Left ventricle myocardium inferior (tissue), 1 donor: ENCODE measurements at regions not wholly inside any gene's neighbourhood (a gene's known extent, or its start where the extent isn't known, plus 50 kb on each side); places are given as distances from the start of the nearest gene placed in this dataset.
A peak's percentile ranks its signal among the peaks of the same experiment; 100 is the strongest.

ENCODE experiments used
- DNase-seq: peaks from one replicate; pipeline ENCODE4 v3.0.0-alpha.2; 2020
- H3K27ac ChIP-seq: fragments of 200-600 bp; replicated peaks from 2 replicates; pipeline ENCODE4 v1.8.0; 2021
- H3K27me3 ChIP-seq: fragments of 200-600 bp; 2 replicates; pipeline ENCODE4 v1.8.0; 2021; ENCODE audit warnings: low read depth
- H3K36me3 ChIP-seq: fragments of 200-600 bp; 2 replicates; pipeline ENCODE4 v1.8.0; 2021
- H3K4me1 ChIP-seq: fragments of 200-600 bp; 2 replicates; pipeline ENCODE4 v1.8.0; 2021
- H3K4me3 ChIP-seq: fragments of 200-600 bp; 2 replicates; pipeline ENCODE4 v1.8.0; 2021; ENCODE audit warnings: mild to moderate bottlenecking, moderate library complexity
- H3K9me3 ChIP-seq: fragments of 200-600 bp; replicated peaks from 2 replicates; pipeline ENCODE4 v1.8.0; 2021
- CTCF ChIP-seq: fragments of 200-600 bp; IDR thresholded peaks from 2 replicates; pipeline ENCODE4 v1.8.0; 2021; ENCODE audit warnings: antibody characterized with exemption, mild to moderate bottlenecking, borderline replicate concordance
- intact Hi-C: fragments of 100-400 bp; cut with micrococcal nuclease; formaldehyde crosslinking; loops from one replicate; pipeline ENCODE4 v1.11.0; 2022
- donor health status: DM: no; HTN: yes; CAD: no; lungs with severe emphysema.

GRCh38 chr16:66315210-66315825 is 51.2 kb upstream of the CDH5 start:
- DNase-seq = peak; percentile 33
- Histone ChIP-seq H3K27ac (no peak overlapping the region), H3K9me3 (no peaks in the 10 kb centered on the region), H3K4me3 (no peak overlapping the region), H3K27me3 (no peaks in the 10 kb centered on the region), H3K4me1 (peaks cover 11% of the 10 kb centered on the region), H3K36me3 (no peaks in the 10 kb centered on the region)
- intact Hi-C loops = no loop called here
- peak; percentile 98 for TF ChIP-seq CTCF

GRCh38 chr16:66311306-66311705 is 55.2 kb upstream of the CDH5 start:
- no peak for TF ChIP-seq CTCF
- intact Hi-C loops = no loop called here
- Histone ChIP-seq H3K36me3 (no peaks in the 10 kb centered on the region), H3K4me1 (peaks cover 11% of the 10 kb centered on the region), H3K4me3 (no peak overlapping the region), H3K27me3 (peaks cover 3% of the 10 kb centered on the region), H3K9me3 (no peaks in the 10 kb centered on the region), H3K27ac (no peak overlapping the region)
- DNase-seq = no peak

GRCh38 chr16:66309215-66309807 is 57.2 kb upstream of the CDH5 start:
- DNase-seq = no peak
- H3K4me3 ChIP-seq = no peak overlapping the region
- peaks cover 15% of the 10 kb centered on the region for H3K27me3 ChIP-seq
- no peak for TF ChIP-seq CTCF
- no peaks in the 10 kb centered on the region for H3K4me1 ChIP-seq
- H3K36me3 ChIP-seq = no peaks in the 10 kb centered on the region
- no peaks in the 10 kb centered on the region for H3K9me3 ChIP-seq
- H3K27ac ChIP-seq = no peak overlapping the region
- intact Hi-C loops = no loop called here

DNA sequence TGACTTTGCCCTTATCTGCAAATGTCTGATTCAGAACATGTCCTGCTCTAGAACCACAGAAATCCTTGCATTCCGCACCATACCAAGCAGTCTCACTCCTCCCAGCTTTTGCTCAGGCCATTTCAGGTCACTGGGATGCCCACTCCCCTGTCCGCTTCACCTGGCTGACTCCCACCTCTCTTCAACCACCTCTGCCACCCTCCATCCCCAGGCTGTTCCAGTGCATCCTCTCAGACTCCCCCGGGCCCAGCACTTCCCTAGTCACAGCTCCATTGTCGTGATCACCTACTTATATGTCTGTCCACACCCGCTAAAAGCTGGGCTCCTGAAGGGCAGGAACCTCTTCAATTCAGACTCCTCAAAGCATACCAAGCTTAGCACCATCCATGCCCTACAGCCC is 58.4 kb upstream of the CDH5 start:
- intact Hi-C loops = no loop called here
- Histone ChIP-seq H3K4me1 (no peaks in the 10 kb centered on the region), H3K36me3 (no peaks in the 10 kb centered on the region), H3K4me3 (no peak overlapping the region), H3K27ac (no peak overlapping the region), H3K9me3 (peaks cover under 1% of the 10 kb centered on the region), H3K27me3 (peaks cover 19% of the 10 kb centered on the region)
- DNase-seq = no peak
- no peak for TF ChIP-seq CTCF

DNA sequence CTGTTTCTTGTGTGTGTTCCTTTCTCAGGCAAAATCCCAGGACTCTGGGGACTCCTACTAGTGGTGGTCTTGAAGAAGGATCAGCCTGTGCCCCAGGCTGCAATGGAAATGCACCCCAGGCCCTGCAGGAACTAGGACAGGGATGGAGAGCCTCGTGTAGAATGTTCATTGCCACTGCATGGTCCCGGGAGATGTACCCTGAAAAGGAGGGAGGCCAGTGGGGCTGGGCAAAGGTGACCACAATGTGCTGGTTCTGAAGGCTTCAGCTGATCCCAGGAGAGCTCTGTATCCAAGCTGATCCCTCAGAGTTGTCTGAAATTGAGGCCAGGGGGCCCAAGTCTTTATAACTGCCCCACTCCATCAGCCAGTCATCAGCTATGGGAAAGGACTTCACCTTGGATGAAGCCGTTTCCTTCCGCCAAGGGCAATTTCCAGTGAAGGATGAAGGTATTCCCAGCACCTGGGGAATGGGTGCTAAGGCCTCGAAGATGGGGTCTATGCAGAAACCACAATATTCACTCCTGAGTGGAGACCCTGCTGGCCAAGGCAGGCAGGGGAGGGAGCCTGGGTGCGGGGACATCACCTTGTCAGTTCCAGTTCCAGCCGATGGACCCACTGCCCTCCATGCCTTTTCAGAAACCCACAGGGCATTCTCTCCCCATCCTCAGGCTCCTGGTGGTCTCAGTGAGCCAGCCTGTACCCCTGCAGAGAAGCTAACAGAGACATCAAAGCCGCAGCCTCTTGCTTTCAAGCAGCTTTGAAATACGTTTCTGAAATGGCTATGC is 59.9 kb upstream of the CDH5 start:
- intact Hi-C loops = no loop called here
- no peak overlapping the region for H3K27ac ChIP-seq
- no peak for DNase-seq
- H3K27me3 ChIP-seq = peaks cover 19% of the 10 kb centered on the region
- no peak overlapping the region for H3K4me3 ChIP-seq
- no peak for TF ChIP-seq CTCF
- H3K36me3 ChIP-seq = no peaks in the 10 kb centered on the region
- peaks cover 5% of the 10 kb centered on the region for H3K9me3 ChIP-seq
- no peaks in the 10 kb centered on the region for H3K4me1 ChIP-seq
